ENCODE measurements at regions not wholly inside any gene's neighbourhood (a gene's known extent, or its start where the extent isn't known, plus 50 kb on each side); places are given as distances from the start of the nearest gene placed in this dataset.
"Not testable (repeated sequence)": the region's sequence is repeated elsewhere in the genome, so short reads cannot be mapped to it uniquely, and the experiment has no call there.

DNA sequence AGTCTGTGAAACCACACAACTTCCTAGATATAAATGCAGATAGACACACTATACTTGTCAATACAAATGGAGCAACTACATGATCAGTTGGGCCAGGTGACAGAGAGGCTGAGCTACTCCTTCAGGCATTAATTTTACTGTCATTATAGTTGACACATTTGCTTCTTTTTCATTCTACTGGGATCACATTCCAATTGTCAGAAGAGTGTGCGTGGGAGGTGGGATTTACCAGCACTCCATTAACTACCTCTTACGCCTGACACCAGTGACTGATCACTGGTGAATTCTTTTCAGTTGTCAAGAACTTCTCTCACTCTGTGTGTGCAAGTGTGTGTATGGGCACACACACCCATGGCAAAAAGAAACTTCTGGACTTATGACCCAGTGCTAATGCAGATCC is 94.2 kb upstream of the DIAPH2 start:
- intact Hi-C loops (cut with DNase I): no loop called here
- ATAC-seq (no peak), DNase-seq (ENCODE audit: low spot score) (no peak)

DNA sequence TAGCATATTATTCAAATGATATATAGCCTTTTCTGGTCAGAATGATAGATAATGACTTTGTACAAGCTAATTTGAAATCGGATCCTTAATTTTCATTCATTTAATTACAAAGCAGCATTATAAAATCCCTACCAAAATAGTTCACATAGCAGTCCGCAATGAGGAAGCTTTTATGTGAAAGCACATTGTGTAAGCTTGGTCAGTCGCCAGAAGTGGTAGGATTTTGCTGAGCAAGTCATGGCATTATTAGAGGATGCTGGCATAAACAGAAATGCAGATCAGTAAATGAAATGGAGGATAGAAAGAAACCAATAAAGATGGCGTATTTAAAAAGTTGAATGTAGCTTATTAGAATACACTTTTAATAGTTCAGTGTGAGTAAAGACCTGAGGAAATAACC is 93.2 kb upstream of the DIAPH2 start:
- DNase-seq (ENCODE audit: low spot score): peak; percentile 53
- ATAC-seq: no peak

DNA sequence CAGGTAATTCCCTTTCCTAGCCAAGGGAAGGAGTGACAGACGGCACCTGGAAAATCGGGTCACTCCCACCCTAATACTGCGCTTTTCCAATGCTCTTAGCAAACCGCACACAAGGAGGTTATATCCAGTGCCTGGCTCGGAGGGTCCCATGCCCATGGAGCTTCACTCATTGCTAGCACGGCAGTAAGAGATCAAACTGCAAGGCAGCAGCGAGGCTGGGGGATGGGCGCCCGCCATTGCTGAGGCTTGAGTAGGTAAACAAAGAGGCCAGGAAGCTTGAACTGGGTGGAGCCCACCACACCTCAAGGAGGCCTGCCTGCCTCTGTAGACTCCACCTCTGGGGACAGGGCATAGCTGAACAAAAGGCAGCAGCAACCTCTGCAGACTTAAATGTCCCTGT is 86.8 kb upstream of the DIAPH2 start:
- ATAC-seq; DNase-seq (ENCODE audit: low spot score); intact Hi-C loops (cut with DNase I): not testable (repeated sequence)

More for the DNA sequence above, 93.2 kb upstream of the DIAPH2 start:
- intact Hi-C loops (cut with DNase I): no loop called here

DNA sequence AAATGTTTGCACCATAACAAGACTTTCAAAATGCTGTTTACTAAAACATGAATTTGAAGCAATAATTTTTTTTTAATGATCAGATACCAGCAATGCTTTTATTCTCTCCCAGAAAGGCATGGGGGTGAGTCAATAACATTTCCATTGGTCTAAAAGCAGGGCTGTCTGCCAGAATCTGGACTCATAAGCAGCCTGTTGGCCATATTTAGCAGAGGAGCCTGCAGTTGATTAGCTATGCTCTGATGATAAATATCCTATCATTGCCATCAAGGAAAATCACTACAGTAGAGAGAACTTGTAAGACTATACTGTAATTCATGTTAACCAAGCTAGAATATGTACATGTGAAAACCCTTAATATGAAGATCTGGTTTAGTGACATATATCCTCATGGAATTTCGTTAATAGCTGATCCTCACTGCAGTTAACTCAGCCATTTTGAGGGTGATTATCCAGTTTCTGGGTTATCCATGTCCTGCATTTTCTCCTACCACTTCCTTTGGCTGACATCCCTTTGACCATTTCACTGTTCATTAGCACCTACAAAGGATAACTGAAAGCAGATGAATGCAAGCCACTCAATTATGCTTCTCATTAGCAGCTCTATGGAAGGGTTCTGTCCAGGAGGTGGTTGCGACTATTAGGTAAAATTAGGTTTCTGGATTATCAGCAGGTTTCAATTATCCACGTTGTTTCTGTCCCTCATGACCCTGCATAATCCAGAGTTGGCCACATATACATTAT is 72.9 kb upstream of the DIAPH2 start:
- no peak for DNase-seq (ENCODE audit: low spot score)
- intact Hi-C loops (cut with DNase I): no loop called here
- no peak for ATAC-seq

DNA sequence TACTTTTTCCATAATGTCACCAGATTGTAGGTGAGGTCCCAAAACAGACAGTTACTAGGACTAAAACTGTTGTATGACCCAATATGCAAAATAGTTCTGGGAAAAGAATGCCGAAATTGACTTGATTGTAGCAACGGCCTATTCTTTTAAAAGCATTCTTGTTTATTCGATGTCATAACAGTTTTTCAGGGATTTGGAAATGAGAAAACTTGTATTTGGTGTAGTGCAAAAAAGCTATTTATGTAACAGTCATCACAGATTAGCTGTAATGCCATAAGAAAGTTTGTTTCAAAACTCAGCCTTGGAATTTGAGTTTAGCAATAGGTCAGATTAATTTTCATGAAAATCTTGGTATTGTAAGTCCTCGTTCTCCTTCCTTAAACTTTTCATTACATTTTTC is 69.2 kb upstream of the DIAPH2 start:
- intact Hi-C loops (cut with DNase I): no loop called here
- ATAC-seq: no peak
- no peak for DNase-seq (ENCODE audit: low spot score)

DNA sequence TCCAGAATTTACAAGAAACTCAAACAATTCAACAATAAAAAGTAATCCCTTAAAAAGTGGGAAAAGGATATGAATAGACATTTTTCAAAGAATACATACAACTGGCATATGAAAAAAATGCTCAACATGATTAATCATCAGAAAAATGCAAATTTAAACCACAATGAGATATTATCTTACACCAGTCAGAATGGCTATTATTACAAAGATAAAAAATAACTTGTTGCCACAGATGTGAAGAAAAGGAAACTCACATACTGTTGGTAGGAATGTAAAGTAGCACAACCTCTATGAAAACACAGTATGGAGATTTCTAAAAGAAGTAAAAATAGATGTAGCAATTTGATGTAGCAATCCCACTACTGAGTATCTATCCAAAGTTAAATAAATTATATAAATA is 65.1 kb upstream of the DIAPH2 start:
- ATAC-seq: no peak
- no peak for DNase-seq (ENCODE audit: low spot score)
- intact Hi-C loops (cut with DNase I): no loop called here

DNA sequence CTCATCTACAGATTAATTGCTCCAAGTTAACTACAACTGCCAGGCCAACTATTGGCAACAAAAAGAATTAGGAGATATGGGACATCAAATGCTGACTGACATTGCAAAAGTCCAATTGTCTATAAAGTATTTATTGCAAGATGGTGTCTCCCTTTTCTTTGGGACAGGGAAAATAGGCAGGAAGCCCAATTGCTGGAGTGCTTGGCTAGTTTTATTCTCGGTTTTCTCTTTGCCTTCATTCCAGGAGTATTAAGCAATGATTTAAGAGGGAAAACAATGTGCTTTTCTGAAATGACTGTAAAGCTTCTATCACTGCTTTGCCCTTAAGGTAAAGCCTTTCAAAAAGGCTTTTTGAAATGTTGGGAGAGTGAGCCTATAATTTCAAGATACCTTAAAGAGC is 62.8 kb upstream of the DIAPH2 start:
- intact Hi-C loops (cut with DNase I): no loop called here
- DNase-seq (ENCODE audit: low spot score): no peak

More for the DNA sequence above, 62.8 kb upstream of the DIAPH2 start:
- ATAC-seq: no peak

Measured in sciatic nerve (tissue), 2 donors.